ENCODE measurements at regions not wholly inside any gene's neighbourhood (a gene's known extent, or its start where the extent isn't known, plus 50 kb on each side); places are given as distances from the start of the nearest gene placed in this dataset.
"Not testable (repeated sequence)": the region's sequence is repeated elsewhere in the genome, so short reads cannot be mapped to it uniquely, and the experiment has no call there.

DNA sequence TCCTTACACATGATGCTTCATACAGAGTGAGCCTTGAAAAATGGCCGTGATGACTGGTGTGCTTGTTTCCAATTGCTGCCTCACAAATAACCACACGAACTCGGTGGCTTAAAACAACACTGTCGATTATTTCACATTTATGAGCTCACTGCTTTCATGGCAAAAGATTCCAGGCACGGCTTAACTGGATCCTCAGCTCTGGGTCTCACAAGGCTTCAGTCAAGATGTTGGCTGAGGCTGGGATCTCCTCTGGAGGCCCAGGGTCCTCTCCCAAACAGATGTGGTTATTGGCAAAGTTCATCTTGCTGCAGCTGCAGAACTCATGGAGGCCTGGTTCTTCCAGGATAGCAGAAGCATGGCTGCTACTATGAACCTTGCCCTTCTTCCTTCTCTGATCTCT, 144.6 kb downstream of the TFAP2C start:
- DNase-seq: no peak

DNA sequence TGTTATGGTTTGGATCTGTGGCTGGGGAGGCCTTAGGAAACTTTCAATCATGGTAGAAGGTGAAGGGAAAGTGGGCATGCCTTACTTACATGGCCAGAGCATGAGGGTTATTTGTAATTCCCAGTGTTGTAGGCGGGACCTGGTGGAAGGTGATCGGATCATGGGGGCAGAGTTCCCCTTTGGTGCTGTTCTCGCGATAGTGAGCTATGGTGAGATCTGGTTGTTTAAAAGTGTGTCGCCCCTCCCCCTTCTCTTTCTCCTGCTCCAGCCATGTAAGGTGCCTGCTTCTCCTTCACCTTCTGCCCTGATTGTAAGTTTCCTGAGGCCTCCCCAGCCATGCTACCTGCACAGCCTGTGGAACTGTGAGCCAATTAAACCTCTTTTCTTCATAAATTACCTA, 145.8 kb downstream of the TFAP2C start:
- no peak for DNase-seq

DNA sequence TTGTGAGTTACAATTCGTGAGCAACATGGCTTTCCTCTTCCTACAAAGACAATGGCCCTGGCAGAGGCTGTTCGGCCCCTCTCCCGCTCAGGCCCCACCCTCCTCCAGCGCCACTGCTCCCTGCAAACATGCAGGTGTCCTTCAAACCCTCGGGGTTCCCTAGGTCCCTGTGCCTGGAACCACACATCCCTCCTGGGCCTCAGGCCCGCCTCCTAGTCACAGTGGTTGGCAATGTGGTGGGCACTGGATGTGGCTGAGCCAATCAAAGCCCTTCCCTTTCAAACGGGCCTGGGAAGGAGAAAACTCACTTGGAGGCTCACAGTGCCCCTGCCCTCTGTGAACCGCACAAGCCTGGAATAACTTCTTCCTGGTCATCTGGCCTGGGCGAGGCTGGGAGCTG, 147.2 kb downstream of the TFAP2C start:
- no peak for DNase-seq

DNA sequence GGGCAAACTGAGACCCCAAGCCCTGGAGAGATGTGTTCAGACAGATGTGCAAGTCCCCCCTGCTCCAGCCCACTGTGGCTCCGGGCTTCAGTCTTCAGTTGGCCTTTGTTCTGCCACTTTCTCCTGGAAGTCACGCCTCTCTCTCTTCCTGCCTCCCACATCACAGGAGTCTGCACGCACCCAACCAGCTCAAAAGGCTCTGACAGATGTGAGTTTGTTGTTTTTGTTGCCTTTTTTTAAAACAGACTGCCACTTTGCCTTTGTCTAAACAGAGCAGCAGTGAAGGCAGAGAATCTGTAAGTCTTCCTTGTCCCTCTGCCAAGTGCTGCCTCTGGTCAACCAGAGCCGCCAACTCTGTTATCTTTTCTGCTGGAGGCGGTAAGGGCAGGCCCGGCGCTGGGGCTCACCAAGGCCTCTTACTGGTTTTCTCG, 149.7 kb downstream of the TFAP2C start:
- DNase-seq: peak; percentile 26

DNA sequence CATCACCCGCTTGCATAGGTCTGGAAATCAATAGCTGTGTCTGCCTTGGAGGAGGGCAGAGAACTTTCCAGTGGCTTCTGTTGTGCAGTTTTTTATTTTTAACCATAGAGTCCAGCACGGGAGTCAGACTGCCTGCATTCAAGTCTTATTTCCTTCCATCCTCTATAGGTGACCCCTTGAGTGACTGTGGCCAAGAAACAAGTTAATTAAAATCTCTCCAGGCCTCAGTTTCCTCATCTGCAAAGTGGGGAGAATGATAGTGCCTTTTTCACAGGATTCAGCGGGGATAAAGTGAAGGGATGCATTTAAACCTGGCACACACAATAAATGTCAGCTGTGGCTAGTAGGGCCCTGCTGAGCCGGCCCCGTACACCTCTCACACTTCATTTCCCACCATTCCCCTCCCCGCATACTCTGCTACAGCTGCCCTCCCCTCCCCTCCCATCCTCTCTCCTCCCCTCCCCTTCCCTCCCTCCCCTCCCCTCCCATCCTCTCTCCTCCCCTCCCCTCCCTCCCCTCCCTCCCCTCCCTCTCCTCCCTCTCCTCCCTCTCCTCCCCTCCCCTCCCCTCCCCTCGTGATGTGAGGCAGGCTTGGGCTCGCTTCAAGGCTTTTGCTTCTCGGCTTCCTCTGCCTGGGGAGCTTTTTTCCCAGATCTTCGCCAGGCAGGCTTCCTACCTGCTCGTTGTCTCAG, 150.5 kb downstream of the TFAP2C start:
- DNase-seq: no peak

DNA sequence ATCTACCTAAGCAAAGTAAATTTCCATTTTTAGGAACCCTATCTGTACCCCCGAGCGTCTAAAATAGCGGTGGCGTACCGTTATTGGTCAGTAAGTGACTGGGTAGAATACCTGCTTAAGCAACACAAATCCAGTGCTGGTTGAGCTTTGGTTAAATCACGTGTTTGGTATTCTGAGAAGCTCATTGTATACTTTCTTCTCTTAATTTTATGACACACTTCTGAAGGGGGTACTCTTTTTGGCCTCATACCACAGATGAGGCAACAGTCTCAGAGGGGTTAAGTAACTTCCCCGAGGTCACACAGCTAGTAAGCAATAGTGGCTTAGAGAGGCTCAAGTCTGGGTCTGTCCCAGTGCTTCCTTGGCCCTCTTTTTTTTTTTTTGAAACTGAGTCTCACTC, 151.2 kb downstream of the TFAP2C start:
- no peak for DNase-seq

DNA sequence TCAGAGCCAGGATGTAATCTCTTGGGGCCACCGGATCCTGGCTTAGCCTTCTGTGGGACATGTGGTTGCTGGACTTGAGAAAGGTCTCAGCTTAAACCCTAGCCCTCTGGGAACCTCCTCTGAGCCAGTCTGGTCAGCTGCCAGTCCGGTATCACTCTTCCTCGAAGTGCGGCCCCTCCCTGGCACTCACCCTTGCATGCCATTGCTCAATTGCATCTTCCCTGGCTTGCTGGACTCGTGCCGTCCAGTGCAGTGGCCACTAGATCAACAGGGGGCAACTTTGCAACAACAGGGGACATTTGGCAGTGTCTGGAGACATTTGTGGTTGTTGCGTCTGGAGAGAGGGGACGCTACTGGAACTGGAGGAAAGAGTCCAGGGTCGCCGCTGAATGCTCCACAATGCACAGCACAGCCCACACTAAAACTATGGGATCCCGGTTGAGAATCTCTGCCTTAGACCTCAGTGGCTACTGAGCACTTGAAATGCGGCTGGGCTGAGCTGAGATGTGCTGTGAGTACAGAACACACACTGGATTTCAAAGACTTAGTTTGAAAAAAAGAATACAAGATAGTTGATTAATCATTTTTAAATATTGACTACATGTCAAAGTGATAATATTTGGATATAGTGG, 152.1 kb downstream of the TFAP2C start:
- DNase-seq: no peak

DNA sequence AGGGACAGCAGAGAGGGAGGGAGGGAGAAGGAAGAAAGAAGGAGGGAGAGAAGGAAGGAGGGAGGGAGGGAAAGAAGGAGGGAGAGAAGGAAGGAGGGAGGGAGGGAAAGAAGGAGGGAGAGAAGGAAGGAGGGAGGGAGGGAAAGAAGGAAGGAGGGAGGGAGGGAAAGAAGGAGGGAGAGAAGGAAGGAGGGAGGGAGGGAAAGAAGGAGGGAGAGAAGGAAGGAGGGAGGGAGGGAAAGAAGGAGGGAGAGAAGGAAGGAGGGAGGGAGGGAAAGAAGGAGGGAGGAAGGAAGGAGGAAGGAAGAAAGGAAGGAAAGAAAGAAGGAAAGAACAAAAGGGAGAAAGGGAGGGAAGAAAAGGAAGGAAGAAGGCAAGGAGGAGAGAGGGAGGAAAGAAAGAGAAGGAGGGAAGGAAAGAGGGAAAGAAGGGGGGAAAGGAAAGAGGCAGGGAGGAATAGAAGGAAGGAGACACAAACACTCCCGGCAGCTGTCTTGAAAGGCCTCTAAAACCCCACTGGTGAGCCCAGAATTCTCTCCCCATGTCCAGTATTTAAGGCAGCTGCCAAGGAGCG, 153.0 kb downstream of the TFAP2C start:
- not testable (repeated sequence) for DNase-seq

DNA sequence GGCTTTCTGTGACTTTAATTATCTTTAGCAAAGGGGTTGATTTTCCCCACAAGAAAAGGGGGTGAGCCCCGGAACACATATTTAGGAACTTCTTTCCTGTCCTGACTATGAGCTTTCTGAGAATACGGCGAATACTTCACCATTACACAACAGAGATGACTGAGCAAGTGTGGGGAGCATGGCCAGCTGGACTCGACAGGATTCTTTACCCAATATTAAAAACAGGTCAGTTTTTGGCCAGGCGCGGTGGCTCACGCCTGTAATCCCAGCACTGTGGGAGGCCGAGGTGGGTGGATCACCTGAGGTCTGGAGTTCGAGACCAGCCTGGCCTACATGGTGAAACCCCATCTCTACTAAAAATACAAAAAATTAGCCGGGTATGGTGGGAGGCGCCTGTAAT, 153.7 kb downstream of the TFAP2C start:
- DNase-seq: not testable (repeated sequence)

DNA sequence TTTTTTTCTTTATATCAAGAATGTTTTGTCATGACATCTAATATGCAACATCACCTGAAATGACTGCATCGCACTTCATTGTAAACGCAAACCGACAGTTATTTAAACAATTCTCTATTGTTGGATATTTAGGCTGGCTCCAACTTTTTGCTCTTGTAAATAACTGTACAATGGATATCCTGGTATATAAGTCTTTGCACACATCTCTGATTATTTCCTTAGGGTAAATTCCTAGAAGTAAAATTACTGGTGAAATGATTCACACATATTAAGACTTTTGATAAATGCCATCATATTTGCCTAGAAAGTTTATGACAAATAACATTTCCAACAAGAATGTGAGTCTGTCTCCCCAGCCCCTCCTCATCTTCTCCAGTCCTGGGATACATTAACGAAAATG, 154.7 kb downstream of the TFAP2C start:
- DNase-seq: no peak

DNA sequence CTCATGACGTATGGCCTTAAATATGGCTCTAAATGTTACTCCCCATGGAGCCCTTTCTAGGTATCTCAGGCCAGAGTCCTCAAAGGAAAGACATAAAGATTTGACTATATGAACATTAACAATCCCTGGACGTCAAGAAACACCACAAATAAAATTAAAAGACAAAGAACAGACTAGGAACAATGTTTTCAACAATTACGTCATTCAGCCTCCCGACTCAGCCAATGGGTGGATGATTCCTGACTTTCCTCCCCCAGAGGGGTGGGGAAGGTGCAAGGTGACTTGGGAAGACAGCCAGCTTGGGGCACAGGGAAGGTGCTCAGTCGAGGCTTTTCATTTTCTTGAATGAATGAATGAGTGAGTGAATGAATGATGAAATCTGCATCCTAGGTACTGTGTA, 157.4 kb downstream of the TFAP2C start:
- no peak for DNase-seq

DNA sequence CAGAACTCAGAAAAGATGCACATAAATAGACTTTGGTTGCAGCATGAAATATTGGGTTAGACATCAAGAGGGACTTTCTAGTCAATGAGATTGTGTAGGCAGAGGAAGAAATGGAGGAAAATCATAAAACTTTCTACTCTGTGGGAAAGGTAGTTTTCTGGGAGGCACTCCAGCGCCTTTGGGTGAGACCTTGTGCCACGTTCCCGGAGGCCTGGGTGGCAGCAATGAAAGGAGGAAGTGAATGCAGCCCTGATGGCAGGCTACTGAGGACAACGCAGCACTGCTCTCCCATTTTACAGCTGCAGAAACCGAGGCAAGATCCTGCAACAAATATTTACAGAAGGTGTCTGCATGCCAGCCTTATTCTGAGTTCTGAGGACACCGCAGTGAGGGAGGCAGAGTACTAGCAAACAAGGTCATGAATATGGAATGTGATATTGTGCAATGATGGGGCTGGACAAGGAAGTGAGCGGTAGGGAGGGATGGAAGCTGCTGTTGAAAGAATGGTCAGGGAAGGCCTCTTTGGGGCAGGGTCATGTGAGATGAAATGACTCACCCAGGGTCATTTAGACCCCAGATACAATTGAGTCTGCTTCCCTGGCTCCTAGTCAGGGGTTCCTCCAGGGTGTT, 159.1 kb downstream of the TFAP2C start:
- no peak for DNase-seq

DNA sequence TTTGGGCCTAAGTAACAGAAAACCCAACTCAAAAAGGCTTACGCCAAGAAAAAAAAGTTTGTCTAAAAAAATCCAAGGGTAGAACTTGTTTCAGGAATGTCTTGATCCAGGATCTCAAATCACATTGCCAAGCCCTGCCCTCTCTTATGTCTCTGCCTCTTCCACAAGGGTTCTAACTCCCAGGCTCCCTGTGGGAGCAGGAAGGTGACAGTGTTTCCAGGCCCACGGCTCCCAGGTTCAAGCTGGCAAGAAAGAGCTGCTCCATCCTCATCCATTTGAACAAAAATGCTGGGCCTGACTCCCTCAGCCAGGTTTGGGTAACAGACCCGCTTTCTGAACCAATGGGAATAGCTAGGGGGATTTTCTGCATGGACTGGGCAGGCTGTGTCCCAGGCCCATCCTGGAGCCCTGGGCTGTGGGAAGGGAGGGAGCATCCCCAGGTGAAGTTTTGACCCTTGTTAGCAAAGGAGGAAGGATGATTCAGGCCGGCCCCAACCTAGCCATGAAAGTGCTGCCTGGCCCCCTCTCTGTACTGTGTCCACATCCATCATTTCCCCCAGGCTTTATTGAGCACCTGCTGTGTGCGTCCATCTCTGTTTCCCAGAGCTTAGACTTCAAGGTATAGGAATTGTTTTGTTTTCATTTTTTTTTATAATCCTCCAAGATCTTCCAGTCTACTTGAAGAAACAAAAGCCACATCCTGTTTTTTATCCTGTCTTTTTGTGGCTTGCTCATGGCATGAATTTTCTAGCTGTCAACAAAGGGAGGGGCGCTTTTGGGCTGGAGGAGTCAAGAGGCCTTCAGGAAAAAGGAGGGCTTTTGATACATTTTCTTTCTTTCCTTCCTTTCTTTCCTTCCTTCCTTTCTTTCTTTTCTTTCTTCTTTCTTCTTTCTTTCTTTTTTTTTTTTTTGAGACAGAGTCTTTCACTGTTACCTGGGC, 159.8 kb downstream of the TFAP2C start:
- no peak for DNase-seq

DNA sequence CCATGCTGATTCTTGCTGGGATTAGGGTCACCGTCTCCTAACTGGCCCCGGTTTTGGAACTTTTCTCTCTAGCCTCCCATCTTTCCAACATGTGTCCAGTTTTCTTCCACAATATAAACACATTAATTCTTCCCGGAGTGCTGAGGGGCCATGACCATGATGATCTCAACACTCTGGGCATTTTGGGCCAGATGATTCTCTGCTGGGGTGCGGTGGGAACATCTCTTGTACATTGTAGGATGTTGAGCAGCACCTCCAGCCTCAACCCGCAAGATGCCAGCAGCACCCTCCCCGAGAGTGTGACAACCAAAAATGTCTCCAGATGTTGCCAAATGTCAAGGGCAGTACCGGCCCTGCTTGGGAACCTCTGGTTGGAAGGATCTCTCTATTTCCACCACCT, 164.8 kb downstream of the TFAP2C start:
- no peak for DNase-seq

DNA sequence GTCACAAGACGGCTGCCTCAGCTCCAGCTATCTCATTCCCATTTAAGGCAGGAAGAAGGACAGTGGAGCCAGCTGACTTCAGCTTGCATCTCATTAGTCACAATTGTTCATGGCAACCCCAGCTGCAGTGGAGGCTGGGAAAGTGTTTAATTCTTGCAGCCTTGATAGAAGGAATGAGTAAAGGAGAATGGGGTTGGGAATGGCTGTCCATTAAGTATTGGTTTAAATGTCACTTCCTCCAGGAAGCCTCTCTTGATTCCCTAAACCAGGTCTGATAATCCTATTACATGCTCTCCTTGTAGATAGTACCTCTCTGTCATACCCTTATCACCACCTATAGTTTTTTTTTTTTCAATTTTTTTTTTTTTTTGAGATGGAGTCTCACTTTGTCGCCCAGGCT, 166.4 kb downstream of the TFAP2C start:
- no peak for DNase-seq

DNA sequence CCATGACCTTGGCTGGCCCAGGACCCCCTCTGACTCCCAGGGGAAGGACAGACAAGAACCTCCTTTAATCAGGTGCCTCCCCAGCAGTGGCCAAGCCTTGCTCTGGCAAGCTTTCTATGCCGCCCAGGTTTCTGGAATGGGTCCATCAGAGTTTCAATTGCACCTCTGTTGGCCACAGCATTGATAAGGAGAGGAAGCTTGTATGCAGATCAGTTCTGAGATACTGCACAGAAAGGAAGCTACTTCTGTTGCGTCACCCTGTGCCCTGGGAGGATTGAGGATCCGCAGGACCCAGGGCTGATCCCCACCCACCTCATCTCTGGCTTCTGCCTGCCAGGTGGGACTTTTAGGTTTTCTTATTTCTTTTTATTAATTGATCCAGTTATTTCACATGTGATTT, 167.2 kb downstream of the TFAP2C start:
- DNase-seq: peak; percentile 39

DNA sequence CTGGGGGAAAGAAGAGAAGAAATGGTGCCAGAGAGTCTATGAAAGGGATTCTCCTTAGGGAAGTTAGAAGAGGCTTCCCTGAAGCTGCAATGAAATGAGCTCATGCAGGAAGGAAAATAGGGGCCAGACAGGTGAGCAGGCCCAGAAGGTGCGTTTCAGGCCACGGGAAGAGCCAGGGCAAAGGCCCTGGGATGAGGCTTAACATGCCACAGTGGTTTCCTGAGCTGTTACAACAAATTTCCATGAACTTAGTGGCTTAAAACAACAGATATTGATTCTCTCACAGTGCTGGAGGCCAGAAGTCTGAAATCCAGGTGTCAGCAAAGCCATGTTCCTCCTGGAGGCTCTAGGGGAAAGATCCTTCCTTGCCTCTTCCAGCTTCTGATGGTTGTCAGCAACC, 167.9 kb downstream of the TFAP2C start:
- DNase-seq: no peak

DNA sequence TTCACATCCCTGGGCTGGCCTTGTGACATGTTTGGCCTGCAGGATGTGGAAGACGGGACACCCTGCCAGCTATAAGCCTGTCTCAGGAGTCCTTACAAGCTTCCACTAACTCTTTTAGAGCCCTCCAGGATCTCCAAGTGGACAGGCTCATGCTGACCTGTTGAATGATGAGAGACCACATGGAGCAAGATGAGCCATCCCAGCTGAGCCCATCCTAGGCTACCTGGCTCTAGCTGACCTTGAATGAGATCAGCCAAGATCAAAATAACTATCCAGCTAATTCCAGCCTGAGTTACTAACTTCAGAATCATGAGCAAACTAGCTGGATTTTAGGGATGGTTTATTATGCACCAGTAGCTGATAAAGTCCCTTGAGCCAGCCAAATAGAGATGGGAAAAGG, 169.5 kb downstream of the TFAP2C start:
- no peak for DNase-seq

DNA sequence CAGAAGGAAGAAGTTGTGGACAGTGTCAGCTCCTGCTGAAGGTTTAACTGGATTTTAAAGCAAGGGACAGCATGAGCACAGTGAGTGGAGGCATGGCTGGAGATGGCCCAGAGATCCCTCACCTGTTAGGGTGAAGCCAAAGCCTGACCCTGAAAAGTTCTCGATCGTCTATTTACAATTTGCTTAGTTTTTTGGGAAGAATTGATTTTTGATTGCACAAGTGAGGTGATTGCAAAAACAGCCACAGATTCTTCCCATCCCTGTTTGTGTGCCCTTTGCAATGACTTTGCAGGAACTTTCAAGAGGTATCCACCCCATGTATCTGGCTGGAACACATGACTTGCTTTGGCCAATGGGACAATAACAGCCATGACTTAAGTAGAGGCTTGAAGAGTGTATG, 170.1 kb downstream of the TFAP2C start:
- no peak for DNase-seq

DNA sequence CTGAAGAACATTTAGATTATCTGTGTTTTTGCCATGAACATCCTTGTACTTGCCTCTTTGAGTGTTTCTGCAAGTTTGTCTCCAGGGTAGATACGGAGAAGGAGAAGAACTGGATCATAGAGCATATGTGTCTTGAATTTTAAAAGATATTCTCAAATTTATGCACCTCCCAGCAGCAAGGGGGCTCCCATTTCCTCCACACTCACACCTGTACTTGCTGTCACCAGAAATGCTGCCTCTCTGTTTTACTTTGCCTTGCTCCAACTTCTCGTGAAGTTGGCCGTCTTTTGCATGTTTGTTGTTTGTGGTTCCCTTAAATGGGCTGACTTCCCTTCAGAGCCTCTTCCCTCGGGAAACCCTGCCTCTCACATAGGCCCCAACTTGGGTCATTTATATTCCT, 171.0 kb downstream of the TFAP2C start:
- peak; percentile 33 for DNase-seq

DNA sequence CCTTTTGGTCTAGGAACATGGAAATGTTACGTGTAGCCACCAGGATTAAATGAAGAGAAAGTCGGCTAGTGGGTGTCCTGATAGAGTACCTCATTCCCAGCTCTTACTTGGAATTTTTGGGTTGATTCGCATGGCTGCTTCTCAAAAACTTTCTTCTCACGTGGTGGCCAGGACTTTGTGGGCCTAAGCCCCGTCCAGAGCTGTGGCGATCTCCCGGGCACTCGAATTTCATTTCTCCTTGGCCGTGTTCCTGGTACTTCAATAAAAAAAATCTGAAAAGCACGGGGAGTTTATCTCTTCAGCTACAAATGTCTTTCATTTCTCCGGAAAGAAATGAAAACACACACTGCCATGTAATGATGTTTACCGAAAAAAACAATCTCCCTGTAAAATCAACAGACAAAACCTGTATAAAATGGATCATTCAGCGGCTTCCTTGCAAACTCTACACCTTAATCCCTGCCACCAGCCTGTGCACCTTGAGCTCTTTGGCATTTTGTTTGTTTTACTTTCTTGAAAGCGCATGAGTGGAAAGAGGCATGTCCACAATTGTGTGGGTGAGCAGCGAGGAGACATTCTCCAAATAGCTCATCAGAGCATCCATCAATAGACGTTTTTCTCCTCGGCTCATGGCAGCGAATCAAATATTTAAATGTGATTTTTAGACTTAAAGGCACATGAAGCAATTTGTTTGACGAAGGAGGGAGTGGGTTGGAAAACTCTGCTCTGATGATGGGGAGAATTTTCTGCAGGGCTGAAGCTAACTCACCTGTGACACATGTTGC, 173.1 kb downstream of the TFAP2C start:
- no peak for DNase-seq

DNA sequence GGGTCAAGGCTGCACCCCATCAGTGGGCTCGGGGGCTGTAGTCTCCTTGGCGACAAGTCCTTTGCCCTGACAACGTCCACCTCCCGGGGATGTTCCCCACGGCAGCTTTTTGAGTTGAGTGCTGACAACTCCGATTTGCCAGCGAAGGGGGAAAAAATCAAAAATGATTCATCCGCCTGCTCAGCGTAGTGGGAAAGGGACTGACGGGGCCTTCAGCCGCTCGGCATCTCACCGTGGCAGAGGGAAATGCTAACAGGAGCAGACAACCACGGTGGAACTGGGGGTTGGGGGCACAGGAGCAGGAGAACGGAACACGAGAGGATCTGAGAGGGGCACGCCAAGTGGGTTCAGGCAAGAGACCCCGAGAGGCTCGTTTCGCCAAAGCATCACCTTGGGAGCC, 173.7 kb downstream of the TFAP2C start:
- no peak for DNase-seq

Measured in RPMI8226 (cell line).